Neuronal stem cell (in vitro differentiated cells): ENCODE measurements at regions not wholly inside any gene's neighbourhood (a gene's known extent, or its start where the extent isn't known, plus 50 kb on each side); places are given as distances from the start of the nearest gene placed in this dataset.
"Not testable (repeated sequence)": the region's sequence is repeated elsewhere in the genome, so short reads cannot be mapped to it uniquely, and the experiment has no call there.

Experiments used
- DNase-seq: peaks from one replicate; pipeline ENCODE4 v3.0.0-alpha.2; 2013; ENCODE audit warnings: low spot score
- H2AFZ ChIP-seq: one replicate; pipeline ENCODE4 v1.6.1; 2013; ENCODE audit warnings: mild to moderate bottlenecking, low read length, inconsistent platforms
- H2AK5ac ChIP-seq: 2 replicates; pipeline ENCODE4 v1.6.1; 2013; ENCODE audit warnings: low read depth, mild to moderate bottlenecking, inconsistent platforms, low read length, moderate library complexity, mixed read lengths
- H2BK120ac ChIP-seq: 2 replicates; pipeline ENCODE4 v1.6.1; 2013; ENCODE audit warnings: low read depth, mild to moderate bottlenecking, inconsistent platforms, low read length, moderate library complexity, mixed read lengths
- H2BK12ac ChIP-seq: one replicate; pipeline ENCODE4 v1.6.1; 2013; ENCODE audit warnings: low read length, inconsistent platforms
- H2BK15ac ChIP-seq: 2 replicates; pipeline ENCODE4 v1.6.1; 2013; ENCODE audit warnings: mild to moderate bottlenecking, low read length, inconsistent platforms, mixed read lengths
- H2BK5ac ChIP-seq: one replicate; pipeline ENCODE4 v1.6.1; 2013; ENCODE audit warnings: inconsistent platforms, mild to moderate bottlenecking, low read length, moderate library complexity
- H3K14ac ChIP-seq: one replicate; pipeline ENCODE4 v1.6.1; 2013; ENCODE audit warnings: low read length, inconsistent platforms
- H3K18ac ChIP-seq: 2 replicates; pipeline ENCODE4 v1.6.1; 2013; ENCODE audit warnings: low read length, inconsistent platforms
- H3K23ac ChIP-seq: 2 replicates; pipeline ENCODE4 v1.6.1; 2013; ENCODE audit warnings: low read depth, mild to moderate bottlenecking, mixed read lengths, low read length, inconsistent platforms; ENCODE audit not compliant: poor library complexity
- H3K27ac ChIP-seq: replicated peaks from 3 replicates; pipeline ENCODE4 v1.5.1; 2013; ENCODE audit warnings: low read length, inconsistent platforms
- H3K27me3 ChIP-seq, 3 experiments: 2 replicates each; pipeline ENCODE4 v1.6.1; 2013; ENCODE audit warnings: low read length in 3 of 3, mild to moderate bottlenecking in 2 of 3, inconsistent platforms in 1 of 3, low read depth in 1 of 3, mixed read lengths in 1 of 3, moderate library complexity in 1 of 3; ENCODE audit not compliant: control insufficient read depth in 3 of 3, insufficient read depth in 3 of 3
- H3K36me3 ChIP-seq, 2 donors: replicated peaks in 1 of 2; 2 replicates each; pipeline ENCODE4 v1.6.1; 2013; ENCODE audit warnings: low read length in 2 of 2; ENCODE audit not compliant: control insufficient read depth in 2 of 2, insufficient read depth in 2 of 2
- H3K4ac ChIP-seq: 2 replicates; pipeline ENCODE4 v1.6.1; 2013; ENCODE audit warnings: inconsistent platforms, mild to moderate bottlenecking, low read length, moderate library complexity
- H3K4me1 ChIP-seq, 2 donors: 1 replicate in 1 of 2; 2 replicates in 1 of 2; pipeline ENCODE4 v1.6.1; 2013; ENCODE audit warnings: low read length in 2 of 2, low read depth in 1 of 2; ENCODE audit not compliant: control insufficient read depth in 2 of 2, insufficient read depth in 1 of 2
- H3K4me2 ChIP-seq: one replicate; pipeline ENCODE4 v1.6.1; 2013; ENCODE audit warnings: mild to moderate bottlenecking, low read length, inconsistent platforms; ENCODE audit not compliant: insufficient read depth, poor library complexity, severe bottlenecking
- H3K4me3 ChIP-seq, 2 donors: 2 replicates each; pipeline ENCODE4 v1.5.1; 2013; ENCODE audit warnings: low read length in 2 of 2, mild to moderate bottlenecking in 2 of 2, inconsistent platforms in 1 of 2, moderate library complexity in 1 of 2
- H3K79me1 ChIP-seq: one replicate; pipeline ENCODE4 v1.6.1; 2013; ENCODE audit warnings: low read depth, mild to moderate bottlenecking, inconsistent platforms, low read length, moderate library complexity
- H3K9ac ChIP-seq: one replicate; pipeline ENCODE4 v1.6.1; 2013; ENCODE audit warnings: mild to moderate bottlenecking, low read depth, low read length, inconsistent platforms; ENCODE audit not compliant: poor library complexity
- H3K9me3 ChIP-seq, 2 donors: replicated peaks in 1 of 2; 2 replicates each; pipeline versions ENCODE3 to v1.6.1; 2013; ENCODE audit warnings: low read length in 2 of 2, mild to moderate bottlenecking in 2 of 2, inconsistent platforms in 1 of 2, low read depth in 1 of 2, mixed read lengths in 1 of 2, moderate library complexity in 1 of 2; ENCODE audit not compliant: control insufficient read depth in 2 of 2, insufficient read depth in 1 of 2
- H4K8ac ChIP-seq: one replicate; pipeline ENCODE4 v1.6.1; 2013; ENCODE audit warnings: low read depth, mild to moderate bottlenecking, inconsistent platforms, low read length, moderate library complexity
- H4K91ac ChIP-seq: one replicate; pipeline ENCODE4 v1.6.1; 2013; ENCODE audit warnings: low read length, low read depth, mild to moderate bottlenecking, inconsistent platforms; ENCODE audit not compliant: poor library complexity
- WGBS, 2 donors: extraction: QIAGEN DNeasy Blood & Tissue Kit; methylation state at CpG; one replicate each; pipeline ENCODE4 v1.1.7; 2013; ENCODE audit warnings: missing lambda C conversion rate in 2 of 2, mixed read lengths in 1 of 2; ENCODE audit not compliant: insufficient read length in 2 of 2, insufficient replicate concordance in 1 of 2; ENCODE audit errors: extremely low coverage in 2 of 2; 5-methylcytosine and 5-hydroxymethylcytosine counted together

DNA sequence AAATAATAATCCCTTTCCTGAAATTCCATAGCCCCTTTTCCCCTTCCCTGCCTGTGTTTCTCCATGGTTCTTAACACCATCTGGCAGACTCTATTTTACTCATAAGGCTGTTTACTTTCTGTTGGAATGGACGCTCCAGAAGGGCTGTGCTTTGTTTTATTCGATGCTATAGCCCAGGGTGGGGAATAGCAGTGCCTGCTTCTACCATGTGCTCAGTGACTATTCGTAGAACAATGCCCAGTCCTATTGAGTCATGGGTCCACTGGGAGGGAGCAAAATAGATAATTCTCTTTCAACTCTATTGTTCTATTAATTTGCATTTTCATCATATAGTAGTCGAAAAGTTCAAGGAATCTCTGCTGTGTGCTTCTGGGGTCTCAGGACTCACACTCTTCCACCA lies 565.1 kb downstream of the C6orf118 start:
- Histone ChIP-seq H3K14ac (no peak overlapping the region), H2AFZ (peak overlapping the region; percentile 25), H2AK5ac (no peak overlapping the region), H3K4me3 (no peak overlapping the region), H3K4ac (no peak overlapping the region), H4K91ac (no peak overlapping the region), H3K18ac (no peak overlapping the region), H4K8ac (no peak overlapping the region), H3K27me3 (no peaks in the 10 kb centered on the region), H3K23ac (no peak overlapping the region), H2BK120ac (no peak overlapping the region), H3K9ac (no peak overlapping the region), H2BK5ac (no peak overlapping the region), H3K79me1 (no peaks in the 10 kb centered on the region), H3K9me3 (peaks cover 0 to 3% of the 10 kb centered on the region in 2 donors), H3K27ac (no peak overlapping the region), H3K4me1 (peaks cover 0 to under 1% of the 10 kb centered on the region in 2 donors), H2BK12ac (no peak overlapping the region), H3K36me3 (no peaks in the 10 kb centered on the region), H2BK15ac (no peak overlapping the region), H3K4me2 (no peak overlapping the region)
- no CpG with 5 or more reads among the region's 4 CpGs for WGBS, 2 donors
- DNase-seq, result no peak

DNA sequence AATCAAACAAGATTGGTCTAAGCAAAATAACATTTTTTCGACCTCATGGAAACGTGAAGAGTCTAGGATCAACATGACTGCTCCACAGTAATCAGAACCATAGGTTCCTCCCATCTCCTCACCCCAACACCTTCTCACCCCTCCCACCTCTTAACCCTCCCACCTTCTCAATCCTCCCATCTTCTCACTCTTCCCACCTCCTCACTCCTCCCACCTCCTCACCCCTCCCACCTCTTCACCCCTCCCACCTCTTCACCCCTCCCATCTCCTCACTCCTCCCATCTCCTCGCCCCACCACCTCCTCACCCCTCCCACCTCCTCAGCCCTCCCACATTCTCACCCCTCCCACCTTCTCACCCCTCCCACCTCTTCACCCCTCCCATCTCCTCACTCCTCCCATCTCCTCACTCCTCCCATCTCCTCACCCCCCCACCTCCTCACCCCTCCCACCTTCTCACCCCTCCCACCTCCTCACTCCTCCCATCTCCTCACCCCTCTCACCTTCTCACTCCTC lies 567.4 kb downstream of the C6orf118 start:
- no peak overlapping the region for H3K4me2 ChIP-seq

DNA sequence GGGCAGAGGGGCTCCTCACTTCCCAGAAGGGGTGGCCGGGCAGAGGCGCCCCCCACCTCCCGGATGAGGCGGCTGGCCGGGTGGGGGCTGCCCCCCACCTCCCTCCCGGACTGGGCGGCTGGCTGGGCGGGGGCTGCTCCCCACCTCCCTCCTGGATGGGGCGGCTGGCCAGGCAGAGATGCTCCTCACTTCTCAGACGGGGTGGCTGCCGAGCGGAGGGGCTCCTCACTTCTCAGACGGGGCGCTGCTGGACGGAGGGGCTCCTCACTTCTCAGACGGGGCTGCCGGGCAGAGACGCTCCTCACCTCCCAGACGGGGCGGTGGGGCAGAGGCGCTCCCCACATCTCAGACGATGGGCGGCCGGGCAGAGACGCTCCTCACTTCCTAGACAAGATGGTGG lies 573.3 kb downstream of the C6orf118 start:
- not testable (repeated sequence) for H2AFZ ChIP-seq, H3K4ac ChIP-seq, H3K27ac ChIP-seq, H3K4me3 ChIP-seq, H3K4me1 ChIP-seq, H2AK5ac ChIP-seq, H2BK120ac ChIP-seq, H3K36me3 ChIP-seq, H3K18ac ChIP-seq, H4K91ac ChIP-seq, H3K9me3 ChIP-seq, H3K4me2 ChIP-seq, H2BK12ac ChIP-seq, H2BK15ac ChIP-seq, H3K14ac ChIP-seq, H3K79me1 ChIP-seq, H3K27me3 ChIP-seq, DNase-seq, H3K23ac ChIP-seq, H3K9ac ChIP-seq, H4K8ac ChIP-seq, H2BK5ac ChIP-seq
- no CpG with 5 or more reads among the region's 25 CpGs for WGBS, 2 donors

More for the DNA sequence above, 567.4 kb downstream of the C6orf118 start:
- Histone ChIP-seq H3K36me3 (no peaks in the 10 kb centered on the region), H2BK12ac (no peak overlapping the region), H3K9me3 (peaks cover 0 to 3% of the 10 kb centered on the region in 2 donors), H3K4me1 (no peaks in the 10 kb centered on the region), H3K79me1 (no peaks in the 10 kb centered on the region), H3K27me3 (no peaks in the 10 kb centered on the region), H2BK120ac (no peak overlapping the region), H4K91ac (no peak overlapping the region), H3K4me3 (no peak overlapping the region), H2AFZ (no peak overlapping the region), H3K18ac (no peak overlapping the region), H3K23ac (no peak overlapping the region), H2BK5ac (no peak overlapping the region), H3K14ac (no peak overlapping the region), H3K27ac (no peak overlapping the region), H2BK15ac (no peak overlapping the region), H4K8ac (no peak overlapping the region), H3K4ac (no peak overlapping the region), H2AK5ac (no peak overlapping the region), H3K9ac (no peak overlapping the region)
- WGBS, 2 donors, result 100% methylated on average over 1 of the region's 3 CpGs; no CpG with 5 or more reads in 1 of the 2 donors
- no peak for DNase-seq

DNA sequence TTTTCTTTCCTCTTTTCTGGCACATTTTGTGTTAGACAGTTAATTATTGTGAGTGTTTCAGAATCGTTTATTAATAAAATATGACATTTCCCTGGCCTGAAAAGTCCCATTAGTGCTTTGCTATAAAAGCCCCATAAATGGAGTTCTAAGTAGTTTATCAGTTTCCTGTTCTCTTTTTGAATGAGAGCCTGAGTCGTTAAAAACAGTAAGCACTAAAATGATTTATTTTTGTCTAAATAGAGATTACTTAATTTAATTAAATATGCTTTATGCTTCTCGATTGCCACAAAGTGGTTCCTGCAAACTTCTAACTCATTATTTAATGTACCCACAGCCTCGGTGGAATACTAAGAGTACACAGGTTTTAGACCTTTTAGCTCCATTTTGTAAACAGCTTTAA lies 577.9 kb downstream of the C6orf118 start:
- Histone ChIP-seq H3K18ac (no peak overlapping the region), H3K36me3 (no peaks in the 10 kb centered on the region), H2AK5ac (no peak overlapping the region), H3K23ac (no peak overlapping the region), H3K4me2 (no peak overlapping the region), H3K4me3 (no peak overlapping the region), H2BK12ac (no peak overlapping the region), H3K27me3 (no peaks in the 10 kb centered on the region), H2BK120ac (no peak overlapping the region), H2BK15ac (no peak overlapping the region), H4K91ac (no peak overlapping the region), H3K14ac (no peak overlapping the region), H3K9me3 (peaks cover 3 to 6% of the 10 kb centered on the region in 2 donors), H2AFZ (no peak overlapping the region), H3K4me1 (no peaks in the 10 kb centered on the region), H4K8ac (no peak overlapping the region), H3K79me1 (no peaks in the 10 kb centered on the region), H2BK5ac (no peak overlapping the region), H3K4ac (no peak overlapping the region), H3K27ac (no peak overlapping the region), H3K9ac (no peak overlapping the region)
- DNase-seq, result no peak
- no CpG with 5 or more reads among the region's 4 CpGs for WGBS, 2 donors
